NCI-H128 (cell line): ENCODE measurements at regions not wholly inside any gene's neighbourhood (a gene's known extent, or its start where the extent isn't known, plus 50 kb on each side); places are given as distances from the start of the nearest gene placed in this dataset.

Experiments used
- DNase-seq: peaks from one replicate; lab custom pipeline; 2025; ENCODE audit not compliant: unreplicated experiment; lab: John Stamatoyannopoulos, UW

DNA sequence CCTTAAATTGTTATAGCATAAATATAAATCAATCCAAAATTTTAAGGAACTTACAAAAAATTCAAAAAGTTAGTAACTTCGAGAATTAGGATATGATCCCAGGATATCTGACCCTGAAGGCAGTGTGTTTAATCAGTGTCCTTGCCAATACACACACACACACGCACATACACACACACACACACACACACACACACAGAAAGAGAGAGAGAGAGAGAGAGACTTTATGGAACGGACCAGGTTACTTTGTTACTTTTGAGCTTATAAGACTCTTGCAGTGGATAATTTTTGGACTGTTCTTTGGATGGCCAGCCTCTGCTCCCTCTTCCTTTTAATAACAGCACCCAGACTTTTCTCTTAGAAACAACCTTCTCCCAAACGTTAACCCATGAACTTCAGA is 322.9 kb downstream of the NFIB start:
- DNase-seq: no peak

GRCh38 chr9:13990331-13990730 is 323.6 kb downstream of the NFIB start:
- DNase-seq: no peak

- DNase-seq: no peak
These were observed 325.0 kb downstream of the NFIB start for GRCh38 chr9:13988944-13989343.

DNA sequence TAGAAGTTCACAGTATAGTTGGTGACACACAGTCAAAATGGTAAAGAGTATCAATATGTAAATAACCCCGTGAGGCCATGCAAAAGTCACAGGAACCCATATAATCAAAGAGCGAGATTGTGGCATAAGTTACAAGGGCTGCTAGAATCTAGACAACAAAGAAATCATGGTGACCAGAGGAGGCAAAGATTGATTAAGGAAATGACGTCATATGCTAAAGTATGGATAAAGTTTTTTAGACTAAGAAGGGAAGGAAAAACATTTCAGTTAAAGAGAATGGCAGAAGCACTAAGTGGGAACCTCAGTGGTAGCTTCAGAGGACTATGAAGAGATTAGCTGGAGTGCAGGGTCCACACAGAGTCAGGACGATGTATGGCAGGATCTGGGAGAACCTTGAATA is 330.3 kb downstream of the NFIB start:
- DNase-seq: no peak

GRCh38 chr9:13979941-13980318 is 334.0 kb downstream of the NFIB start:
- no peak for DNase-seq

- DNase-seq: no peak
These were observed 338.2 kb downstream of the NFIB start for GRCh38 chr9:13975611-13976290.

- no peak for DNase-seq
These were observed 339.1 kb downstream of the NFIB start for GRCh38 chr9:13974891-13975290.

DNA sequence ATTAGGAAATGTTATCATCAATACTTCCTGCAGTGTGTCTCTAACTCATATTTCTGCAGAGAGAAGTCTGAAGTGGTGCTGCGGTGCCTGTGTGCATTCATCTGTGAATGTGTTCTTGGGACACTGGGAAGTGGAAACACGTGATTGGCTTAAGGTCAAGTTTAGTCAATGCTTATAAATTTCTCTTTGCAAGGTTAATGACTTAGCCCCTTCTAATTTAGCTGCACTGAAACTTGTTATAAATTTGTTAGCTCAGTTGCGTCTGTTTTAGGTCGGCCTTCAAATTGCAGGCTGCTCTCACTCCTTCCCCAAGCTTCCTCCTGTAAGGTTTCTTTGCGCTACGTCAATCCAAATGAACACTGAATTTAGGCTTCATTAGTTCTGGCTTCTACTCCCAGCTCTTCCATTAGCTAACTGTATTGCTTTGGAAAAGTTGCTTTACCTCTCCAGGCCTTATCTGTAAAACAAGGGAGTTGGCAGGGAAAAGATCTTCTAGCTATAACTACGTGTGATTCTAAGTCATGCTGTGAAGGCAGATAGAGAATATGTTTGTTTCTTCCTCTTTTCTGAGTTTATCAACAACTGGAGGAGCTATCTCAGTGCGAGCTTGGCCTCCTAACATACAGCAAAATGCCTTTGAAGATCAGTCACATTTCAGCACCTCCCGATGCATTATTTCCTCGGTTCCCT is 341.8 kb downstream of the NFIB start:
- no peak for DNase-seq

GRCh38 chr9:13971415-13971814 is 342.5 kb downstream of the NFIB start:
- no peak for DNase-seq

- no peak for DNase-seq
These were observed 343.5 kb downstream of the NFIB start for GRCh38 chr9:13970426-13970825.

DNA sequence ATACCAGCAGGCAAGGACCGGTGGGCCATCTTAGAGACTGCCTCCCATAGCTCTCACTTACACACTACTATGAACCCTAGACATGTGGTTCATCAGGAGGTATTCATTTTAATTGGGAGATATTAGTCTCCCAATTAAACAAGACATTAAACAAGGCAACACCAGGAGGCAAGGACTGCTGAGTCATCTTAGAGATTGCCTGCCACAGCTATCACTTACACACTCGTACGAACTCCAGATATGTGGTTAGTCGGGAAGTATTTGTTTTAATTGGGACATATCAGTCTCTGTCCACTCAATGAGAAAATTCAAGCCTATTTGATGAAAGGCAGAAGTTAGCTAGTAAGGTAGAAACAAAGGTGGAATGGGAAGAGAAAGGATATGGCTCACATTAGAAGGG is 343.9 kb downstream of the NFIB start:
- no peak for DNase-seq

DNA sequence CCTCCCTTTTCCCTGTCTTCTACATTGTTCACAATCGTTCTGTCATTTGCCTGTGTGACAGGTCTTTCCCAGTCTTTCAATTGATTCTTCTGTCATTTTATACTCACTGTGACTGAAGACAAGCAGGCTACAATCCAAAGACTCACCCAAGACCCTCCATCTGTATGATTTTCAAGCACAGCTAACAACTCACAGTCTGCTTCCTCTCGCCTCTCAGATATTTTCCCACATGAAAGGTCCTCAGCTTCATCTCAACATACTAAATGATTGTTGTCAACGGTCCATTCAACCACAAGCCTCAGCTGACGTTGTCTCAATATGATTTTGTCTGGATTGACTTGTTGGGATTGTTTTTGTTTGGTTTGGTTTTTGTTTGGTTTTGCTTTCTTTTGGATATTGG is 346.5 kb downstream of the NFIB start:
- no peak for DNase-seq

GRCh38 chr9:13967011-13967410 is 346.9 kb downstream of the NFIB start:
- no peak for DNase-seq

DNA sequence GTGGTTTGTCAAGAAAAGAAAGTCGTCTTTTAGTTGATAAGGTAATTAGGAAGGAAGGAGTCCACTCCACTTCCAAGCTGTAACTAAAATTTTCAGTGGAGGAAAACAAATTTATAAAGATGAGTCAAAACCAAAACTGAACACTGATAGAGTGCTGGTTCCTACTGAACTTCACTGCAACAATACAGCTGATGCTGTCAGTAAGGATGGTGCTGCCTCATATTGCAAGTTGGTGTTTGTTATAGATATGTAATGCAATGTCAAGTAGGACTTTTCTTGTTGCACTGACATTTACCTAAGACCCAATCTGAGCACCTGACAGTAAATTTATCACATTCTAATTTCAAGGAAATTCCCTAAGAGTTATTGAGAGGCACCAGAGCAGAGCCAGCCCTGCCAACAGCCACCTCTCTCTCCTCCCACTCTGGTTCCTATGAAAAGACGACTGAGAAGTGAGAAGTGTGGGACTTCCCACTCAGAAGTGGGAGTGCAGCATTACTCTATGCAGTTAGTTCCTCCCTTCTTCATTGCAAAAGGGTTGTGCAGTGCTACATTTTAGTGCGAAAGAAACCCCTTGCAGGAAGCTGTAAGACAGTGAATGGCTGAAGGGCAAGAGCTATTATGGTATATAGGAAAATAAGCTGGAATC is 350.8 kb downstream of the NFIB start:
- DNase-seq: no peak

- no peak for DNase-seq
These were observed 351.9 kb downstream of the NFIB start for GRCh38 chr9:13962006-13962405.

DNA sequence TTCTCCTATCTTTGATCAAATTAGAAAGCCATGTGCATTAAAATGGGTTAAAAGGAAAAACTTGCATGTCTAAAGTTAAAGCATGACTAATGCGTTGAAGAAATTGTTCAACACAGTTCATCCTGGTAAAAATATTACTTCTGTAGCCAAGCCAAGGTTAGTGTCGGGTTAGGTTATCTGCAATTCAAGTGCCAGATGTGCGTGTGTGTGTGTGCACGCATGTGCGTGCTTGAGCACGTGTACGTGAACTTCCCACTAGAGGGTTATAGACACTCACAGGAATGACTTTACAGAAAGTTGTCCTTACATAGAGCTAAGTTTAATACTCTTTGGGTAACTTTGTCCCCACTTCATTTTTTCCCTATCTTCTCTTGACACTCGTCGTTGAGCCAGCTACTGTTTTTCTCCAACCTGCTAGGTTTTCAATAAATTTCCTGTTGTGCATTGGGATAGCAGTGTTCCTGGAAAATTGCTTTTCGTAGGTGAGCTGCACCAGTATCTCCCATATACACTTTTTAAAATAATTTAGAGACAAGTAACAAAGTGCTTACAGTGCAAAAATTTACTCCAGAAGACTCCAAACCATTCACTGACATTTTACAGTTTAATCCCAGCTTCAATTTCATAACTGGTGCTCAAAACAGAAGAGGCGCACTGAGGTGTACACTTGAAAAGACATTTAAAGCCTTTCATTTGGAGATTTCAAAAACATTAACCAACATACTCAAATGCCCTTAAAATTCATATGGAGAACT is 353.8 kb downstream of the NFIB start:
- DNase-seq: no peak

GRCh38 chr9:13958672-13959071 is 355.3 kb downstream of the NFIB start:
- no peak for DNase-seq

DNA sequence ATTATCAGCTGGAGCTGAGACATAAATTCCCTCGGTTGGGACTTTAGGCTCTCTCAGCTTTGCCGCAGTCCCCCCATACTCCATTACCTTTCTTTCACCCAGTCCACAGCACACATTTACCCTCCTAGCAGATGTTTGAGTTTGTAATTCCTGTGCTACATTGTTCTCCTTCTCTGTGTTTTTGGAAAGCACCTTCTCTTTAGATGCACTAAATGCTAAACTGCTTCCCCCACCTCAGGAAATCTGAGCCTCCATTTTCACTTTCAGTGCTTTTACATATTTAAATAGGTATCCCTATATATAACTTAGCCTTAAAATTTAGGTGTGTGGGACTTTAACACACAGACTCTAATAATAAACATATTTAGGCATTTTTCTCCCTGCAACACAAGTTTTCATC is 356.9 kb downstream of the NFIB start:
- no peak for DNase-seq

- DNase-seq: no peak
These were observed 357.8 kb downstream of the NFIB start for GRCh38 chr9:13956107-13956506.

DNA sequence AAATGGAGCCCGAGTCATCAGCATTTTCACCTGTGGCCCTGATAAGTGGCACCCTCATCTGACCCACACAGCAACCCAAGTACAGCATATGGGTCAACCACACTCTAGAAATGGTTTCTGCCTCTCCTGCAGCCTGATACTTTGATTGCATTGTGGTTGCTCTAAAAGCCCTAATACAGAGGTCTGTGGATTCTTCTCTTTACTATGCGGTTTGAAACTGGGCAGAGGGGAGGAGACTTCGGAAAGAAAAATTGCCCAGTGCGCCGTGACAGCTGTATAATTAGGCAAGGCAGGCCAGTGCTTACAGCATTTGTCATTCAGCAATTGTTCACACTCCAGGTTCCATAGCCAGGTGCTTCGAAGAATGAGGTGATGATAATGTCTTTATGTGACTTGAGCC is 361.0 kb downstream of the NFIB start:
- no peak for DNase-seq

DNA sequence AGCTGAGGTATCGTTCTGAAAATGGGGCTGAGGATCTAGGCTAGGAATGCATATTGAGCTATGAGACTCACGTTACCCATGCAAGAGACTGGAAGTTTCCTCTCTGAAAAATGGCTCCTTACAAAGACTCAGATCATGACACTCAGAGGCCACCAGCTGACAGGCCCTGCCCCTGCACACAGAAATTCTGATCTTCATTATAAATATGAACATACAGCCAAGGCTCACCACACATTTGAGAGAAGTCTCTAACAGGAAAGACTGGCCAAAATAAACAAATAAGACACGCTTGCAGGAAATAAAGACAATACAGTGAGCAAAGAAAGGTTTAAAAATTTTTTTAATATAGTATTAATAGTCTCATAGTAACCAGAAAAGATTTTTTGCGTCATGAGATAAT is 365.9 kb downstream of the NFIB start:
- DNase-seq: no peak

DNA sequence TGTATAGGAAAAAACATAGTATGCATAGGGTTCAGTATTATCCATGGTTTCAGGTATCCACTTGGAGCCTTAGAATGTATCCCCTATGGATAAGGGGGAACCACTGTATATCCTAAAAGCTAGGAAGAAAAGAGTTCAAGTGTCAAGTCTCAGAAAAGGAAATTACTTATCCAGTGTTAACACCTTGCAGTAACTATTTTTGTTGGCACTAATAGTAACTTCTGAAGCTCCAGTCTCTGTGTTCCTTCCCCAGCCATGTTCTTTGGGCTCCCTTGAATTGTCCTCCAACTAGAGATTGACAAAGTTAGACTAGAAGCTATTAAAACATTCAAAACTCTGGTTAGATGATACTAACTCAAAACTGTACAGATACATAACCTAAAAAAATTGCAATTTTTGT is 370.8 kb downstream of the NFIB start:
- DNase-seq: no peak
